GM18511 (cell line): ENCODE measurements at regions not wholly inside any gene's neighbourhood (a gene's known extent, or its start where the extent isn't known, plus 50 kb on each side); places are given as distances from the start of the nearest gene placed in this dataset.
"Not testable (repeated sequence)": the region's sequence is repeated elsewhere in the genome, so short reads cannot be mapped to it uniquely, and the experiment has no call there.

ENCODE experiments used
- ATAC-seq: cut with Tn5 transposase; IDR thresholded peaks from one replicate; pipeline ENCODE4 v1.9.1; 2021; ENCODE audit warnings: mild to moderate bottlenecking, moderate library complexity; ENCODE audit not compliant: unreplicated experiment

DNA sequence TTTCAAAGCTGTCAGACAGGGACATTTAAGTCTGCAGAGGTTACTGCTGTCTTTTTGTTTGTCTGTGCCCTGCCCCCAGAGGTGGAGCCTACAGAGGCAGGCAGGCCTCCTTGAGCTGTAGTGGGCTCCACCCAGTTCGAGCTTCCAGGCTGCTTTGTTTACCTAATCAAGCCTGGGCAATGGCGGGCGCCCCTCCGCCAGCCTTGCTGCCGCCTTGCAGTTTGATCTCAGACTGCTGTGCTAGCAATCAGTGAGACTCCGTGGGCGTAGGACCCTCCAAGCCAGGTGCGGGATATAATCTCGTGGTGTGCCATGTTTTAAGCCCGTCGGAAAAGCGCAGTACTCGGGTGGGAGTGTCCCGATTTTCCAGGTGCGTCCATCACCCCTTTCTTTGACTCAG, 919.2 kb upstream of the ARRDC3 start:
- ATAC-seq, result not testable (repeated sequence)

DNA sequence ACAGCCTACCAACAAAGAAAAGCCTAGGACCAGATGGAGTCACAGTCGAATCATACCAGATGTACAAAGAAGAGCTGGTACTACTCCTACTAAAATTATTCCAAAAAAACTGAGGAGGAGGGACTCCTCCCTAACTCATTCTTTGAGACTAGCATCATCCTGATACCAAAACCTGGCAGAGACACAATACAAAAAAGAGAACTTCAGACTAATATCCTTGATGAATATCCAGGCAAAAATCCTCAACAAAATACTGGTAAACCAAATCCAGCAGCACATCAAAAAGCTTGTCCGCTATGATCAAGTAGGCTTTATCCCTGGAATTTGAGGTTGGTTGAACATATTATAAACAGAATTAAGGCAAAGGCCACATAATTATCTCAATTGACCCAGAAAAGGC, 900.4 kb upstream of the ARRDC3 start:
- ATAC-seq, result no peak

DNA sequence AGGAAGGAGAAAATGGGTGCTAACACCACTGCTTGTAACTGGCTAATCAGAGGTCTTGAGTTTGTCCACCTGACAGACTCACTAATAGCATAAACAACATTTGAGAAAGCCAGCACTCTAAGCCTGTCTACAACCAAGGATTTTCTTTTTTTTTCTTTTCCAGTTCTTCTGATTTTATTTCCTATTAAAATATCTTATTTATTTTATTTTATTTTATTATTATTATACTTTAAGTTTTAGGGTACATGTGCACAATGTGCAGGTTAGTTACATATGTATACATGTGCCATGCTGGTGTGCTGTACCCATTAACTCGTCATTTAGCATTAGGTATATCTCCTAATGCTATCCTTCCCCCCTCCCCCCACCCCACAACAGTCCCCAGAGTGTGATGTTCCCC, 888.6 kb upstream of the ARRDC3 start:
- not testable (repeated sequence) for ATAC-seq

DNA sequence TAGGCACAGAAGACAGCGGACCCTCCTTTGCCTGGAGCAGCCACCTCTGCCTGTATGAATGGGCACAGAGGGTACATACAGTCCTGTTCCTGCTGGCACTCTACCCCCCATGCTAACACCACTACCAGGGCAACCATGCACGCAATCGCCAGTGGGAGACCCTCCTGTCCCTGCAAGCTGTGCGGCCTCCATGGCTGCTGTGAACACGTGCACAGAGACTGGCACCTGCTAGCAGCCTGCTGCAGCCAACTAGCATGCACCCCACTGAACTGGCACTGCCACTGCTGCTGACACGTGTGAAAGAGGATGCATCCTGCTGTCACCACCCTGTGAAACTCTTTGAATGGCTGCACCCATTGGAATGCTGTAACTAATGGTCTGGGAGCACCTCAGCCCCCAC, 885.2 kb upstream of the ARRDC3 start:
- ATAC-seq, result no peak

DNA sequence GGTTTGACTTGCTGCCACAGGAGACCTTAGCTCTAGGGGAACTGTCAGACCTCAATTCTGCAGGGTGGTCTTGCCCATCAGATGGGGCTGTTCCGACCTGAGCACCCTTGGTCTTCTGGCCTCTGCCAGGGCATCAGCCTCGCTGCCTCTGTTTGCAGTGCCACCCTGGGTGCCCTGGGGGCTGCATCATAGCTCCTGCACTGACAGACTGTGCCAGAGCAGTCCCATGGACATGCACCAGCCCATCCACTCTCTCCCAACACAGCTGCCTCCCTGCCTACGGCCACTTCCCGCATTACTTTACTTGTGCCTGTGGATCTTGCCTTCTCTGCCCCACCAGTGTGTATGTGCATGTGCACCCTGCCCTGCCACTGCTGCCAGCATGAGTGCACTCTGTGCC, 884.7 kb upstream of the ARRDC3 start:
- ATAC-seq, result no peak

DNA sequence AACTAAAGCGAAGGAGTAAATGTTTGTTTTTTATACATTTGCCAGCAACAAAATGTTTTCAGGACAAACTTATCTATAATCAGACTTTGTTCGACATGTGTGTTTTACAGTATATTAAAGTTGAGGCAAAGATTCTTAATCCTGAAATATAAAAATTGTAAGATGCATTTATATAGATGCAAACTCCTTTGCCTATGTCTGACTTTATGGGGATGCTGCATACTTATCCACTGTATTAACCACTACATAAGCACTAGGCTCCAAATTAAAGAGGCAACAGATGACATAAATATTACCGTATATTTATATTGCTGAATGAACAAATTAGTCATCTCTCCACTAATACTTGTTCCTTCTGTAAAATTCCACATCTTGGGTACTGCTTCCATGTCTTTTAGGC, 882.7 kb upstream of the ARRDC3 start:
- no peak for ATAC-seq

DNA sequence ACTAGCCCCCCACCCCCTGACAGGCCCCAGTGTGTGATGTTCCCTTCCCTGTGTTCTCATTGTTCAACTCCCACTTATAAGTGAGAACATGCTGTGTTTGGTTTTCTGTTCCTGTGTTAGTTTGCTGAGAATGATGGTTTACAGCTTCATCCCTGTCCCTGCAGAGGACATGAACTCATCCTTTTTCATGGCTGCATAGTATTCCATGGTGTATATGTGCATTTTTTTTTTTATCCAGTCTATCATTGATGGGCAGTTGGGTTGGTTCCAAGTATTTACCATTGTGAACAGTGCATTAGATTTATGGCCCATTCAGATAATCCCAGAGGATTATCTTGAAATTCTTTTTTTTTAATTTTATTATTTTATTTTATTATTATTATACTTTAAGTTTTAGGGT, 872.5 kb upstream of the ARRDC3 start:
- ATAC-seq, result not testable (repeated sequence)

DNA sequence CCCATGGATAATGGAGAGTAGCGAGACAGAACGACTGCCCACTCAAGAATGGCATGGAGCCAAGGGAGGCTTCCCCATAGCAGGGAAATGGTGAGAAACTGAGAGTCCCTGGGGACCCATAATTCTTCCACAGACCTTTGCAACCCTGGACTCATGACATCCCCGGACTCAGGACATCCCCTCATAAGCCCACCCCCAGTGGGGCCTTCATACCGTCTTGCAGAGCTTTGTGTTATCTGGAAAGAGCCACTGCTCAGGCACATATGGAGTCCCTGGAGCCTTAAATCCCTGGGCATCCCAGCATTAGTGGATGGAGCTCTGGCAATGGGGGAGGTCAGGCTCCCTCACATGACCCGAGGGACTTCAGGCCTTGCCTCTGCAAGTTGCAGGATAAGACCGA, 865.4 kb upstream of the ARRDC3 start:
- no peak for ATAC-seq

DNA sequence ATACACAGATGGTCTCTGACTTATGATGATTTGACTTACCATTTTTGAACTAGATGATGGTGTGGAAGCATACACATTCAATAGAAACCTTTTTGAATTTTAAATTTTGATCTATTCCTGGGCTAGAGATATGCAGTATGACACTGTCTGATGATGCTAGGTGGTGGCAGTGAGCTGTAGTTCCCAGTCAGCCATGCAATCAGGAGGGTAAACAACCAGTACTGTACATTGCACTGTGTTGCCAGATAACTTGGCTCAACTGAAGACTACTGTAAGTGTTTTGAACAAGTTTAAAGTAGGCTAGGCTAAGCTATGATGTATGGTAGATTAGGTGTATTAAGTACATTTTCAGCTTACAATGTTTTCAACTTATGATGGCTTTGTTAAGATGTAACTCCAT, 859.1 kb upstream of the ARRDC3 start:
- no peak for ATAC-seq

DNA sequence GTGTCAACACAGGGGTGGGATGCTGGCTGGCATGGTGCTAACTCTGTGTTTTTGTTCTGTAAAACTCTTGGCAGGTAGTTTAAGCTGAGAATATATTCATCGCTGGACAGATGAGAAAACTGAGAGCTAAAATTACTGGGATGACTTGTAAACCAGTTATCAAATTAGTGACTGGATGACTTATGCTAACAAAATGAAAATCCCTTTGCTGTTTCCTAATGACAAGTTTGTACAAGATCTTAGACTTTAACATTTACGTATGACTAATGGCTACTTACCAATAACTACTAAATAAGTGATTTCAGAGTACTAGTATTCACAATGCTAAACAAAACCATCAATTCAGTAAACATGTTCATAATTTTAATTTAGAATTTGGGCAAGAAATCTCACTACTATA, 854.8 kb upstream of the ARRDC3 start:
- no peak for ATAC-seq

DNA sequence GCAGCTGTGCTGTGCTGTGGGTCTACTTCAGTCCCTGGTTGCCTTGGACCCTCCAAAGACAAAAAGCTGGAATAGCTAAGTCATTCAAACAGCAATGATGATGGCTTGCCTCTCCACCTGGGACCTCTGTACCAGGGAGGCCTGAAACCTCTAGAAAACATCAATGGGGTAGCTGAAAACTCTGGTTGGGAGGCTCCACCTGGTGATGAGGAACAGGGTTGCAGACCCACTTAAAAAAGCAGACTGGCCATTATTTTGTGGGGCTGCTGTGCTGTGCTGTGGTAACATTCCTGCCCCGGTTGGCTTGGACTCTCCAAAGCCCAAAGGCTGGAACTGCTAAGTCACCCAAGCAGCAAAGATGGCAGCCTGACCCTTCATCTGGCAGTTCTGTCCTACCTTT, 839.3 kb upstream of the ARRDC3 start:
- no peak for ATAC-seq

DNA sequence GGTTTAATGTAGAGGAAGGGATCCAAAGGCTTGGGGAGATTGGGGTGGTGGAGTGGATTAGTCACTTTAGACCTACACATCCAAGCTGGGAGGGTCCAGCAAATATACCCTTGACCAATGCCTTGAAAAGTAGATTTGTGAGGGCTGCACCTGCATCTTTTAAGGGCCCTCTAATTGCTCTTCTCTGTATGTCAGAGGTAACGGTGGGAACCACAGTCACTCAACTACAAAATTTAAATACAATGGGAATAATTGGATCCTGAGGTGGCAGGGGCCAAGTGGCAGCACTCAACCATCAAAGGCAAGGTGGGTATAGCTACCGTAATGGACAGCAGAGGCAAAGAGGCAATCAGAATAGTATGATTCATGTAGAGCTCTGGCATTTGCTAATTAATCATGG, 833.7 kb upstream of the ARRDC3 start:
- ATAC-seq, result not testable (repeated sequence)

DNA sequence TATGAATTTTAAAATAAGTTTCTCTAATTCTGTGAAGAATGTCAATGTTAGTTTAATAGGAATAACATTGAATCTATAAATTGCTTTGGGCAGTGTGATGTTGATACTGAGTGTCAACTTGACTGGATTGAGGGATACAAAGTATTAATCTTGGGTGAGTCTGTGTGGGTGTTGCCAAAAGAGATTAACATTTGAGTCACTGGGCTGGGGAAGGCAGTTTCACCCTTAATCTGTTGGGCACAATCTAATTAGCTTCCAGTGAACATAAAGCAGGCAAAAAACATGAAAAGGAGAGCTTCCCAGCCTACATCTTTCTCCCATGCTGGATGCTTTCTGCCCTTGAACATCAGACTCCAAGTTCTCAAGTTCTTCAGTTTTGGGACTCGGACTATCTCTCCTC, 832.0 kb upstream of the ARRDC3 start:
- ATAC-seq, result no peak

DNA sequence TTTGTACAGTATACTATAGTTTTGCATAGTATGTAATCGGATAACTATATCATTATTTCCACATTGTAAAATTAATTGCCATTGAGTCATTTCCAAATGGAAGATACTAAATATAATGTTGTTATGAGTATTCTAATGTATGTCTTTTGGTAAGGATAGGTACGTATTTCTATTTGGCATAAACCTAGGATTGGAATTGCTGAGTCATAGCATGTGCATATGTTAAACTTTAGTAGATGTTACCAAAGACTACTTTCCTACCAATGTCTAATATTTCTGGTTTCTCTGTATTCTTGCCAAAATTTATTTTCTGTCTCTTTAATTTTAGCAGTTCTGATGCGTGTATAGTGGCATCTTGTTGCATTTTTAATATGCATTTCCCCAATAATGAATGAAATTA, 825.1 kb upstream of the ARRDC3 start:
- no peak for ATAC-seq

DNA sequence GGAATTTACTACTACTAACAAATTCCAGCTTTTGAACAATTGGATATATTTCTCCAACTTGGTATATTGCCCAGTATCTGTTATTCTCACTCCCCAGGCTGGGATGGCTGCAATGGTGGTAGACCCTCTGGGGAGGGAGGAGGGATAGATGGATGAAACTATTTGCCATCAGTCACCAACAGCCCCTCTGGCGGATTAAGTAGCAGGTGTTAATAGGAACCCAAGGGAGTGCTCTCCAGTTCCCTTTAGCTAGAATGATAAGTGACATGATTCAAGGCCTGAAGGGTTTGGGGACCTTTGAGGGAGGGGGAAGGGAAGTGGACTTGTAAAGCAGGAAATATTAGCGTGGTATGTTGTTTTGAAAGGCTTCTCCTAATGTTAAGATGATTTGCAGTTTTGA, 824.0 kb upstream of the ARRDC3 start:
- no peak for ATAC-seq

DNA sequence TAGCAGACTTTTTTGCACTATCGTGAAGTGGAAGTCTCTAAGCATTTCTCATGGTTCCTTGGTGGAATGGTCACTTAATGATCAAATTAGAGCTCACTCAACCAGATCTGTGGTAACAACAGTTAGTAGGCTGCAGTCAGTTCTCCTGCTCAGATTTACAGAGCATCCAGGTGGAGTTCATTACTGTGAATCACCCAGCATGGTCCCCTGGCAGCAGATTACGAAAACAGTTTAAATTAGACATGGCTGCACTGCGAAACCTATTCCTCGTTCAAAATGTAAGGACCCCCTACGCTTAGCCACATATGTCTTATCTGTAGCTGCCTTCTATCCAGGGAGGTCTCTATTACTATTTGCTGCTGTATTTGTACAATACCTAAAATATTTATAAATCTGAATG, 823.6 kb upstream of the ARRDC3 start:
- no peak for ATAC-seq

DNA sequence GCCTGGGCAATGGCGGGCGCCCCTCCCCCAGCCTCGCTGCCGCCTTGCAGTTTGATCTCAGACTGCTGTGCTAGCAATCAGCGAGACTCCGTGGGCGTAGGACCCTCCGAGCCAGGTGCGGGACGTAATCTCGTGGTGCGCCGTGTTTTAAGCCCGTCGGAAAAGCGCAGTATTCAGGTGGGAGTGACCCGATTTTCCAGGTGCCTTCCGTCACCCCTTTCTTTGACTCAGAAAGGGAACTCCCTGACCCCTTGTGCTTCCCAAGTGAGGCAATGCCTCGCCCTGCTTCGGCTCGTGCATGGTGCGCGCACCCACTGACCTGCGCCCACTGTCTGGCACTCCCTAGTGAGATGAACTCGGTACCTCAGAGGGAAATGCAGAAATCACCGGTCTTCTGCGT, 815.9 kb upstream of the ARRDC3 start:
- not testable (repeated sequence) for ATAC-seq

DNA sequence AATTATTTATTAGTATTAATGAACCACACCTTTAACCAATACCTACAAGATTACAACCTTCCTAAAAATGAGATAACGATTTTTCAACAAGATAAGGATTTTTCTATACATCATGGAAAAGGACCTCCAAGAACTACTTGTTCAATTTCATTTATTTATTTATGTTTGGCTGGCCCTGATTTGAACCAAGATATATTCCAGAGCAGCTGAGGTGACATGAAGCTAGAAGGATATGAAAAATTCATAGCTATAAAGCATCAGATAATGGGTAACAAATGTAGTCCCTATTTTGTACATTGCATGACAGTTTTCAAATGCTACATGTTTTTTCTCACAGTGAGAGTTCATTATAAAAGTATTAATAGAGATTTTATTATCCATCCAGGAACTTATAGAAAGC, 798.5 kb upstream of the ARRDC3 start:
- no peak for ATAC-seq

DNA sequence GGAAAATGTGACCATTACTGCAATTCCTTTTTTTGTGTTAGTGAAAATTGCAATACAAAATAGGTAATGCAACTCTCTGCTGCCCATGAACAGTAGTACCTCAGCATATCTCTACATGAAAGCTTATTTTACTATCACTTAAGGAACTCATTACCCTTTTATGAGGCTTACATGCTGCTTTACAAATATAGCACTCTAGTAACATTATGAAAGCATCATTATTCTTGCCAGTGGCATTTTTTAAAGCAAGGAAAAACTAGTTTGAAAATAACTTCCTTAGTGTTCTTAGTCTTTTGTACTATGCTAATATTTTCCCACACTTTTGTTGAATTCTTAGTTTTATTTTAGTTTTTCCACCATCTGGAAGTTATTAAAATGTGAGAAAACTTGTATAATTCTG, 797.3 kb upstream of the ARRDC3 start:
- ATAC-seq, result no peak

DNA sequence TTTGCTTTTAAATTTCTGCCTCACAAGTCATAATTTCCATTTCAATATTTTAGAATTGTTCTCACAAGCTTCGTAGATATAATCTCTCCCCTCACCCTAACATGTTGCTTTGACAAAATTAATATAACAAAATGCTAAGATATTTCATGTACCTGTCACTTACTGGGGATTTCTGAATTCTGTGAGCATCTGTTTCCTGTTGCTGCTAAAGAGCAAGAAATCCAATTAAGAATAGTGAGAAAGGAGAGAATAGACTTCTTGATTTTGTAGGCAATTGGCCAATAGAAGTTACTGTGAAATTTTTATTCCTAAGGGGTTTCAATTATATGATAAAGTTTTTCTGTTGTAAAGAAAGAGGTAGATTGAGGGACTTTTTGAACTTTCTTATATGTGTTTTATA, 796.5 kb upstream of the ARRDC3 start:
- no peak for ATAC-seq

DNA sequence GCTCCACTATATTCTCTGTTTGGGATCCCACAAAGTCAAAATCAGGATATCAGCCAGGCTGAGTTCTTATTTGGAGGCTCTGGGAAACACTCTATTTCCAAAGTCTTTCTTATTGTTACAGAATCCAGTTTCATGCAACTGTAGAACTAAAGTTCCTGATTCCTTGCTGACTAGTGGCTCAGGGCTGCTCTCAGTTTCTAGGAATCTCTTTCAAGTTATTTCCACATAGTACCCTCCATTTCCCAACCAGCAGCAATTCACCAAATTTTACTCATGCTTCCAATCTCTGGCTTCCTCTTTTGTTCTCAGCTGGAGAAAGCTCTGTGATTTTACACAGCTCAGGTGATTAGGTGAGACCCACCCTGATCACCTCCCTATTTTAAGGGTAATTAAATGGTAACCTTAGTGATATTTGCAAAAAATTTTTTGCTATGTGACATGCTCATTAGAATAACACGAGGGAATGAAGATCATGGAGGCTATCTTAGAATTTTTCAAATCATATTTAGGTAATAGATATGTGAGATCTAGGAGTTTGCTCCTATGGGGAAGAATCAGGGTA, 794.9 kb upstream of the ARRDC3 start:
- ATAC-seq, result no peak

DNA sequence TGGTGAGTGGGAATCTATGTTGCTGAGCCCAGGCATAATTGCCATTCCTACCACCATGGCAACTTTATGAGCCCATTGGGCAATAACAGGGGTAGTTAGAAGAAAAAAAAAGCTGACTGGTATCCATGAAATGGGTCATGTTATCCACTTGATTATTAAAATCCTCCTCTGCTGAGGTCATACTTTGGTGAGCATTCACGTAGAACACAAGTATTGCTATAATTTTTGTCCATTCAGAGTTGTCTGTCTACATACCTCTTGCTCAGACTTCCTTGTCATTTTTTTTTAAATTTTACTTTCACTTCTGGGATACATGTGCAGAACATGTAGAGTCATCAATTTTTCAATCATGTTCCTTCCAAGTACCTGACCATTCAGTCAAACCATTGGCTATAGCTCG, 780.8 kb upstream of the ARRDC3 start:
- no peak for ATAC-seq

DNA sequence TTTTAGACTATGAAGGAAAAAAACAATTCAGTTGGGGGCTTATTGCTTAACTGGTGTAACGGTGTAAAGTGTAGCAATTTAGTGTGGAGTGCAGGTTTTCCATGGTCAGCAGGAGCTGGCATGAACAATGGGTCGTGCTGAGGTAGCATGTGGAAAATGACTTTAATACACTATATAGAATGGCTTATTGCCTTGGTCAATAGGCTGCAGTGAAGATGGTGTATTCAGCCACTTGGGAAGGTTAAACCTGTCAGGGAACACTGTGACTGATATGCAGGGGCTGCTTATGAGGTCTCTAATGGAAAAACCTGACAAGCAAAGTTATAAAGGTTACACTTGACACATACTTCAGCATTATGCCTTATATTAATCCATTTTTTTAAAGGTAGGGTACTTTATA, 764.7 kb upstream of the ARRDC3 start:
- no peak for ATAC-seq

DNA sequence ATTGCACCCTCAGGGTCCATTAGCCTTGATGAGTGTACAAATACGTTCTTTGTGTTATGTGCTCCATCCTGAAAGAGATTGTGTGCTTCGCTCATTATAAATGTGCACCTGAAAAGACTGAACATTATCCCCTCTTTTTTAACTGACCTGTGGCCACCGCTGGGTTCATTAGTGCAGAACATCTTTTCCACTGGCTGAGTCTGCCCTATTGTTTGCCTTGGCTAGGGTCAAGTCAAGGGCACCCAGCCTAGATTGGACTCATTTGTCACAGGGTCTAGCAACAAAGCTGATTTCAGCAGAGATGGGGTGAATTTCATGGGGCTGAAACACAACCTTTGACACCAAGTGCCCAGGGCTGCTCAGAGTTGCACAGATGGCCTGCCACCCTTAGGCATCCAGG, 764.1 kb upstream of the ARRDC3 start:
- ATAC-seq, result no peak
